HG03025 (cell line): ENCODE measurements at regions not wholly inside any gene's neighbourhood (a gene's known extent, or its start where the extent isn't known, plus 50 kb on each side); places are given as distances from the start of the nearest gene placed in this dataset.
A peak's percentile ranks its signal among the peaks of the same experiment; 100 is the strongest.

Experiments
- ATAC-seq: cut with Tn5 transposase; IDR thresholded peaks from one replicate; pipeline ENCODE4 v1.9.1; 2021; ENCODE audit warnings: mild to moderate bottlenecking, moderate library complexity; ENCODE audit not compliant: unreplicated experiment, low FRiP score

DNA sequence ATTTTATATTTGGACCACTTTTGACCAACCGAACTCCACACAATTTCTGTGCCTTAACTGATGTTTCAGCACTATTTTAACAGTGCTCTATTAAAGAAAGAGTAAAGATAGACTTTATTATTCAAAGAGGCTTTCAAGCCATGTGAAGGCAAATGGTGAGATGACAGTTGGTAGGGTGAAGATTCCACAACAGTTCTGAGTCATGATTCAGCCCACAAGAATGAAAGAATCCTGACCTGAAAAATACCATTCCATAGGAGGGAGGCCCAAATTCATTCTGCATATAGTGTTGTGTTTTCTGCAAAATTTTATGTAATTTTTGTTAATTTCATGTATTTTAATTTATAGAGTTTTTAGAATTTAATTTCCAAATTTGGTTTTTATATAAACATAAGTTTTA lies 135.6 kb upstream of the STAC start:
- ATAC-seq, result no peak

DNA sequence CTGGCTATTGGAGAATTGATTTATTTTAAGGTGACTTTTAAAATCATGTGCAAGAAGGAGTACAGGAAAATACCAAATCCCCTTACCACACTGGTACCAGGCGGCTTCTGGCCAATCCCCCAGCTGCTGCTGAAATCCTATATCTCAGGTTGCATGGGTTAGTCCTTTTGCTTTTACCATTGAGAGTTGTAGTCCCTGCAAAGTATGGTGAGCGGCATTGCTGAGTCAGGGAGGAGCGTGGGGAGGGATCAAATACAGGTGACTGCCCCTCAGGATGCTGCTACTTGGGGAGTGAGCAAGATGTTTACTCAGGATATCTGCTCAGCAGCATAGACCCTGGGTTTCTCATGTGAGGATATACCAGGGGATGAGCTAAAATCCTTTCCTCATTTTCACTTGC lies 131.9 kb upstream of the STAC start:
- ATAC-seq, result no peak

DNA sequence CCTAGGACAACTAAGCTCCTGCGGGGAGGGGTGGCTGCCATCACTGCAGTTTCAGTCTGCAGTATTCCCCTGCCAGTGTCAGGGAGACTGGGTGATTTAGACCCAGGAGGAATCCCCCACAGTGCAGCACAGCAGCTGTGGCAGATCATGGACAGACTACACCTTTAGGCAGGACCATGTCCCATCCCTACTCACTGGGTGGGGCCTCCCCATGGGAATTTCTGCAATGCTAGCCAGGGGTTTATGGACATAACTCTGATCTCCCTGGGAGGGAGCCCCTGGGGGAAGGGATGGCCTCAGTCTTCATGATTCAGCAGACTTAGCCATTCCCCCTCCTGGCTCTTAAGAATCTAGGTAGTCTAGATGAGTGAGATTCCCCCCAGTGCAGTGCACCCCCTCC lies 130.1 kb upstream of the STAC start:
- ATAC-seq, result no peak

GRCh38 chr3:36257158-36257852 lies 123.0 kb upstream of the STAC start:
- no peak for ATAC-seq

DNA sequence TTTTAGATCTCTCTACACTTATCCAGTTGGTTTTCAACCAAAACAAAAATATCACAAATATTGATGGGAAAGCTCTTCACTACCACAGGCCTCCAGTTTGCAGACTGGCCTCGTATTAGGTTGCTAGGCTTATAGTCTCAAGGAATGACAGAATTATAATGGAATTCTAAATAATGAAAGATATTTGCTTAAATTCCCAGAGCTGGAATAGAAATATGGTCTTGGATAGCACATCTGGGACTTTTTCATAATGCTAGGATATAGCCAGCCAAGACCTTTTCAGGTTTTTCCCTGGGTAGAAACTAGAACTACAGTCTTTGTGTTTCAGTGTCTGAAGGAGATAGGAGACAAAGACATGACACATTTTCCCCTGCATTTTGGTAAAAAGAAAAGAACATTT lies 121.9 kb upstream of the STAC start:
- no peak for ATAC-seq

- ATAC-seq, result no peak
Observed at GRCh38 chr3:36259580-36259979, 120.7 kb upstream of the STAC start.

DNA sequence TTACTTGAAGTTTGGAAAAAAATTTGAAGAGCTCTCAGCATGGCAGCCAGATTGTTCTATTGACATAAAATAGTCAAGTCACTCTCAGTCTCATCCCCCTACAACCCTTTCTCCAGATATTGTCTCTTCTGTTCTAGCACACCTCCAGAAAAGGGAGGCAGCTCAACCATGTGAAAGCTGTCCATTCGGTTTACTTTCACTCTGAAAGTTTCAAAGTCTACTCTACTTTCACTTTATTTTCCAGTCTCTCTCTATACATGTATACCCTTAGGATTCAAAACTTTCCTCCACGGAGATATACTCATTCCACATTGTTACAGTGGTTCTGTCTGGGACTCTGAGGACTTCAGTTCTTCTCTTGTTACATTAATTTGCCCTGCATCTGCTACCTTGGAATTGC lies 111.0 kb upstream of the STAC start:
- no peak for ATAC-seq

- no peak for ATAC-seq
Observed at GRCh38 chr3:36282766-36283165, 97.5 kb upstream of the STAC start.

DNA sequence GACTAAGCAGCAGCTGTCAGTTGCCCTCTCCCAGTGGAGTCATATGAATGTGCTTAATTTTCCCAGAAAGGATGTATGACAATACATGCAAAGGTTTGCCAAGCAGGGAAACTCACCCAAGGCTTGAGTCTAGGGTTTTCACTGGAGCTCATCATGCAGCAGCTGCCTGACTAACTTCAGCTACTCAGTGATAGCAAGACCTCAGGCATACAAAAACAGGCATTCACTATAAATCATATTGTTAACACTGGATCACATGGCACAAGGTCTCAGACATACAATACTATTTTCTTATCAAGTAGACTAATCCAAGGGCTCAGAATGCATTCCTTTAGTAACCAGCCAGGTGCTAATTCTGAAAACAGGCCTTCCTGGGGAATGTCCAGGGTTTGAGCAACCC lies 85.0 kb upstream of the STAC start:
- no peak for ATAC-seq

DNA sequence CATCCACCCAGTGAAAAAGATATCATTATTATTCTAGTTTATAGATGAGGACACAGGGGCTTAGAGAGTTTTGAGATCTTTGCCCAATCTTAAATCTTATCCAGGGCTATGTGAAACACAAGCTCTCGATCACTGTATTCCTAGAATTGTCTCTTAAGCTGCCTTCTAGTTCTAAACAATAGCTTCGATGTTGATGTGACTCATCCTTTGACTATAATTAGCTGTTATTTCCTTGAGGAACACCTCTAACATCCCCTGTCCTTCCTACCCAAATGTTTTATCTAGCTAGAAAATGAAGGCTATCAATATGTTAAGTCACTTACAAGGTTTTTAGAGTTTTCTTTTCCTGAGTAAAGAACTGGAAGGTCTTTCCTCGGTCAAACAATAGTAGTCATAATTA lies 83.1 kb upstream of the STAC start:
- no peak for ATAC-seq

DNA sequence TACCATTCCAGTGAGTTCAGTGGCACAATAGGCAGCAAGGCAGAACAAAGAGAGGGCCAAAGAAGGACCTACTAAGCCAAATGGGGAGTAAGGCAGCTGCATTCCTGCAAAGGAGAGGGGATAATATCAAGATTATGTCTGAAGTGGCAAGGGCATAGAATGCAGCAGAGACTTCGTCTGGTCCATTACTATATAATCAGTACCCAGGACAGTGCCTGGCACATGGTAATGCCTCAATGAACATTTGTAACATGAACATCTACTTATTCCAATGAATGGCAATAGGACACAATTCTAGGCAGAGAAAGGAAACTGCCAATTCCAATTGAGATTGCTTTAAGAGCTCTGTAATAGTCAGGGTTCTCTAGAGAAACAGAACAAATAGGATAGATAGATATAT lies 82.1 kb upstream of the STAC start:
- no peak for ATAC-seq

DNA sequence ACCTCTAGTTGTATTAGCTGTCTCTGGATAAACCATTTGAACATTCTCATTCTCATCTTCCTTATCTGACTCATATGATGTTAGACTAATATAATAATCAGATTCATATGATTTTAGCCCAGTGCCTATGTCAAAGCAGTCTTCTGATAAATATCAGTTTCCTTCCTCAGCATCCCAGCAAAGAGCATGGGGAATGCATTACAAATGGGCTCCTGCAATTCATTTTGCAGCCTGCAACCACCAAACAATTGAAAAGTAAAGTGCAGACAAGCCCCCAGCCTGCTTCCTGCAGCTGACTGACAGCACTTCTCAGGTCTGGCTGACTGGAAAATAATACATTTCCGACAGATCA lies 78.2 kb upstream of the STAC start:
- no peak for ATAC-seq

DNA sequence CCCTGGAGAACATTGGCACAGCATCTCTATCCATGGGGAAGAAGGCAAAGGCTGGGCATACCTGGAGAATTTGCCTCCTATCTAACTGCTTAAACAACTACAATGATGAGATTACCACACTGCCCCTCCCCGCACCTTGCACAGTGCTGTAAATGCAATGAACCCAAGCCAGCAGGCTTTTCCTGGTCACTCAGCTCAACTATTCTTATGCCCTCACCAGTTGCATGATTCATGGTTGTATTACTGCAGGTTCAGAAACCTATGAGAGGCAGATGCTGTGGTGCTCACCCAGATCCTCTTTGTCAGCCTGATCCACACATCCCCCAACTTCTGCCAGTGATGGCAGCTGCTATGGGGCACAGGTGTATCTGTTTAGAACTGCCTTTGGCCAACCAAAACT lies 77.7 kb upstream of the STAC start:
- ATAC-seq, result no peak

DNA sequence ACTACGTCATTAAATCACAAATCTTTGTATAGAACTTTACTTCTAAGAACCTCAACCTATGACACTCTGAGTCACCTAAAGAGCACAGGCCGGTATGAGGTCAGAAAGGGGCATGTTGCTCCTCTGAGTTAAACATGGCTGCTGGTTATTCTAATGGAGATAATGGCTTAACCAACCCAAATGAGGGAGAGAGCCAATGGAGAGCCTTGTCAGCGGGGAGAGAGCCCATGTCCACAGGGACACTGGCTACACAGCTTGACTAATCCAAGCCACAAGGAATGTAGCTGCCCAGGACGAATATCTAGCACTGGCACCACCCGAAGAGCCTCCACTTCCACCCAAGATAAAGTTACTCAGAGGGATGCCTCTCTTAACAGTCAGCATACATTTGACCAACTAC lies 77.0 kb upstream of the STAC start:
- no peak for ATAC-seq

- no peak for ATAC-seq
Observed at GRCh38 chr3:36305929-36306520, 74.3 kb upstream of the STAC start.

DNA sequence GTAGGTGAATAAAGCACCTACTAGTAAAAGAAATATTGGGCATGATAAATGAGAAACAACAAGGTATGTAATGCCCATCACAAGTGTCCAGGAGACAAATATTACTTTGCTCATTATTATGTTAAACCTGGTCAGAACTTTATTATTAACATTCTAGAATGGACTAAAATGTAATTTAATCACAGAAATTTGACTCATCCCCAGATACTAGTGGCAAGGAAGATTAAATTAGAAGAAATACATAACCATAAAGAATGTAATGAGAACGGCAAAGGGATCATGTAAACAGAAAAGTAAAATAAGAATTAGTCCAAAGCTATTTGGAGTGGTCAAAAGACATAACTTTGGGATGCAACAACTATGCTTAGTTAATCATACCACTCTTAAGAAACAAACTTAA lies 71.2 kb upstream of the STAC start:
- no peak for ATAC-seq

- ATAC-seq, result no peak
Observed at GRCh38 chr3:36312351-36312750, 68.0 kb upstream of the STAC start.

DNA sequence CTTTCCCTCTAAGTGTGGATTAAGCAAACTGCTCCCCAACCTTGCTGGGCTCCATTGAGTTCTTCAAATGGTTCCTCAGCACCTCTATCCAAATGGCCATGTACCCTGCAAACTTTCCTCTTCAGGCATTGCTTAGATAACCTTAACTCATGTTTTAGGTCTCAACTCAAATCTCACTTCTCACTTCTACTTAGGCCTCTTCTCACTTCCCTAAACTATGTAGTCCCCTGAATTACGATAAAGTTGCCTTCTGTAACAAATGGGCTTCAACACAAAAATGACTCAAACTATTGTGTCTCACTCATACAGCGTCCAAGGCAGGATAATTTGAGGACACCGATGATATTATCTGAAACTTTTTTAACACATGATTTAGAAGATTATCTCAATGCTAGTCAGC lies 62.4 kb upstream of the STAC start:
- peak; percentile 96 for ATAC-seq

- ATAC-seq, result no peak
Observed at GRCh38 chr3:36318621-36319200, 61.6 kb upstream of the STAC start.

DNA sequence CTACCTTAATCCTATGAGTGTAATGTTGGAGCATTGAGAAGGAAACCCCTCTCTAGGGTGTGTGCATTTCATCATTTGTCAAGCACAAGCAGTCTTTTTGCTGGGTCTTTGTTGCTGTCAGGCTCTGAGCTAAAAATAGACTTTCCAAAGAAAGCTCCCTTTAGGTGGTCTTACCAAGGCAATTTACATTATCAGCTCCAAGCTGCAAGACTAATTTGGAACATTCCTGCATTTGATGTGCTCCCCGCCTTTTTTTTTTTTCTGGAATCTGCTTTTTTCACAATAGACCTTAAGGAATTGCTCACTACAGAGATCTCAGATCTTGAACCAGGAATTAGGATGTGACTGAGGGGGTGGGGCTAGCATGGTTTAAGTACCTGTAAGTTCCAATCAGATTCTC lies 60.6 kb upstream of the STAC start:
- no peak for ATAC-seq
